ENCODE measurements at regions not wholly inside any gene's neighbourhood (a gene's known extent, or its start where the extent isn't known, plus 50 kb on each side); places are given as distances from the start of the nearest gene placed in this dataset.

DNA sequence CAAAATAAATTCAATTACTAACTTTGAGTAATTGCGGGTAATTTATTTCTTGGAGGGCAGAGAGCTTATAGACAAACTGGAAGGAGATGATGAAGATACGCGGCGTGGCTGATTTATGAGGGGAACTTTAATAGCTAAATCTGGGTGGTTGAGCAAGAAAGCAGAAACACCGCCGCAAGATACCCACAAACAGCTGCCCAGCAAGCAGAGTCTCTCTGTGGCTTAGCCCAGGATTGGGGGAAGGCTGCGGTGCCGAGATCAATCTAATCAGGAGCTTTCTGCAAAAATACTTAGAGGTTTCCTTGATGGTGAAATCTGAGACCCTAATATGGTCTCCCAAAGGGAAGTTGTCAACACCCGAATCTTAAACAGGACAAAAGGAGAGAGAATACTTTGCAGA is 94.9 kb upstream of the MGMT start:
- H3K36me3 ChIP-seq (ENCODE audit: control insufficient read depth, insufficient read depth, low read length), result no peaks in the 10 kb centered on the region
- no peak overlapping the region for H3K9ac ChIP-seq (ENCODE audit: low read length)
- H3K4me1 ChIP-seq (ENCODE audit: control insufficient read depth, insufficient read depth, low read length), result no peaks in the 10 kb centered on the region
- H3K27me3 ChIP-seq (ENCODE audit: control insufficient read depth, insufficient read depth, low read length), result no peaks in the 10 kb centered on the region
- no peak overlapping the region for H3K4me3 ChIP-seq (ENCODE audit: low read length)
- H3K27ac ChIP-seq (ENCODE audit: low read depth, low read length), result no peak overlapping the region

DNA sequence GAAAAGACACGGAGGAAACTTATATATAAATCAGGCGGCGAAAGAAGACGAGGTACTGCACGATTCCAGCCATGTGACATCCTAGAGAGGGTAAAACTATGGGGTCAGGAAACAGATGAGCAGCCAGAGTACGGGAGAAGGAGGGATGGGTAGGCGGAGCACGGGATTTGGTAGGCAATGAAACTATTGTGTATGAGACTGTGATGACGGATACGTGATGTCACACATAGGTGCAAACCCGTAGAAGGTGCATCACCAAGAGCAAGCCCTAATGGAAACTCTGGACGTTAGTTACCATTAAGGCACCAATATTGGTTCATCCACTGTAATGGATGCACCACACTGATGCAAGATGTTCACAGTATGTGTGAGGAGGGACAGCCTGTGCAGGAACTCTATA is 93.8 kb upstream of the MGMT start:
- Histone ChIP-seq H3K4me1 (ENCODE audit: control insufficient read depth, insufficient read depth, low read length) (no peaks in the 10 kb centered on the region), H3K27ac (ENCODE audit: low read depth, low read length) (no peak overlapping the region), H3K4me3 (ENCODE audit: low read length) (no peak overlapping the region)

DNA sequence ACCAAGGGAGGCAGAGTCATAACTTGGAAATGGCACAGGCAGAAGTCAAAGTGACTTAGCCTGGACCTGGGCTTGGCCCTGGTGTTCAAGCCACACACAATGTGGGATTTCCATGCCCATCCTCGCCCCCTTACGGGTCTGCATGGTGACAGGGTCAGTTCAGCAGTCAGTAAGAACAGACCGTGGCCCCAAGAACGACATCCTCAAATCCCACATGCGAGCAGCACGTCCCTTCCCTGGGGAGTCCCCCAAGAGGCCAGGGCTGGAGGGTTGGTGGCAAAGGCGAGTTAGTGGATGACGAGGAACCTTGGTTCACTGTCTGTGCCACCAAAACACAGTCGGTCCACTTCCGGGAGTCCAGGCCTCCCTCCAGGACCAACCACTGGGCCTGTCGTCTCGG is 93.3 kb upstream of the MGMT start:
- no peak overlapping the region for H3K9ac ChIP-seq (ENCODE audit: low read length)
- H3K27ac ChIP-seq (ENCODE audit: low read depth, low read length), result no peak overlapping the region
- H3K27me3 ChIP-seq (ENCODE audit: control insufficient read depth, insufficient read depth, low read length), result no peaks in the 10 kb centered on the region
- H3K4me1 ChIP-seq (ENCODE audit: control insufficient read depth, insufficient read depth, low read length), result no peaks in the 10 kb centered on the region
- no peak overlapping the region for H3K4me3 ChIP-seq (ENCODE audit: low read length)
- no peaks in the 10 kb centered on the region for H3K36me3 ChIP-seq (ENCODE audit: control insufficient read depth, insufficient read depth, low read length)

More for the DNA sequence above, 93.8 kb upstream of the MGMT start:
- Histone ChIP-seq H3K27me3 (ENCODE audit: control insufficient read depth, insufficient read depth, low read length) (no peaks in the 10 kb centered on the region), H3K9ac (ENCODE audit: low read length) (no peak overlapping the region), H3K36me3 (ENCODE audit: control insufficient read depth, insufficient read depth, low read length) (no peaks in the 10 kb centered on the region)

DNA sequence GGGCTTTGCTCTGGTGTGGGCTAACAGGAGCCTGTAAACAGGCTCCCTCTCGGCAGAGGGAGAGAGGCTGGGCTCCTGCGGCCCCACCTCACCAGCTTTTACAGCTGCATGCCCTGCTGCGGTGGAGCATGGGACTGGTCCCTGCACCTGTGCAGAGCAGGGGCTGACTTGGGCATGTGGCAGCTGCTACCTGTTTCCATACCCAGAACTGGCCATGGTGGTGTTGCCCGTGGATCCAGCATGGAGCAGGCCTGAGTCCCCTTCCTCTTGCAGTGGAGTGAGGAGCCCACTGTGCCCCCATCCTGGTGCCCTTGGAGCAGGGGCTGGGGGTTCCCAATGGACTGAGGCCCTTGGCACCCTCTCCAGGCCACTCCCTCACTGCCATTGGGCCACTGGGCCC is 91.9 kb upstream of the MGMT start:
- no peak overlapping the region for H3K4me3 ChIP-seq (ENCODE audit: low read length)
- no peak overlapping the region for H3K9ac ChIP-seq (ENCODE audit: low read length)
- H3K27ac ChIP-seq (ENCODE audit: low read depth, low read length), result no peak overlapping the region
- H3K4me1 ChIP-seq (ENCODE audit: control insufficient read depth, insufficient read depth, low read length), result no peaks in the 10 kb centered on the region
- H3K36me3 ChIP-seq (ENCODE audit: control insufficient read depth, insufficient read depth, low read length), result no peaks in the 10 kb centered on the region
- no peaks in the 10 kb centered on the region for H3K27me3 ChIP-seq (ENCODE audit: control insufficient read depth, insufficient read depth, low read length)

DNA sequence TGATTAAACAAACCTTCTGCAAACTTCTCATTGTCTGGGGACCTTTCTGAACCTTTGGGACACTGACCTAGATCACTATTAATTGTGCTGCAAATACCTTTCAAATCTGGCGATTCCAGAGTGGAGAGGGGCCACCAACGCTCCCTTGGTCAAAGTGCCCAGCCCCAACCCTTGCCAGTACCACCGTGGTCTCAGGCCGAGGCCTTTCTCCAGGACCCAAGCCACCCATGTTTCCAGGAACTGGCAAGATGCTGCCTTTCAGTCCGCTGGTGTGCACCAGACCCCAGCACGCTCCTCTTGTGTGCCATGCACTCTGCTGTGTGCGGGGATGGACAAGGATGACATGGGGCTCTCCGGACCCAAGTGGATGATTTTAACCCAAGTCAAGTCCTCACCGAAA is 91.1 kb upstream of the MGMT start:
- Histone ChIP-seq H3K4me1 (ENCODE audit: control insufficient read depth, insufficient read depth, low read length) (no peaks in the 10 kb centered on the region), H3K36me3 (ENCODE audit: control insufficient read depth, insufficient read depth, low read length) (no peaks in the 10 kb centered on the region), H3K27ac (ENCODE audit: low read depth, low read length) (no peak overlapping the region), H3K27me3 (ENCODE audit: control insufficient read depth, insufficient read depth, low read length) (no peaks in the 10 kb centered on the region), H3K9ac (ENCODE audit: low read length) (no peak overlapping the region), H3K4me3 (ENCODE audit: low read length) (no peak overlapping the region)

DNA sequence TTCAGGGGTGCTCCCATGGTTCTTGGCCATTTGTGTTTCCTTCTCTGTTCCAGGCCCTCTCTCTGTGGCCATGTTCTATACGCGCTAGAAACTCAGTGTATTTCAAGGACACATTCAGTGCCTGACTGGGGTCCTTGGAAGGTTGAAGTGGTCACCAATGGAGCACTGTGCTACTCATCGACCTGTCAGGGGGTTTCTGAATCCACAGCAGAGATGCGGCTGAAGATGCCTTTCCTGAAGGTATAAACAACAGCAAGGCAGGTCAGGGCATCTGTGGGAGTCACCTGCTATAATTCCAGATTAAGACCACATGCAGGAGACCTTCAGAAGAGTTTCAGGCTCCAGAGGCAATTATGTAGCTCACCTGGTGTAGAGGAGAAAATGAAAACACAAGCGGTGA is 86.8 kb upstream of the MGMT start:
- Histone ChIP-seq H3K4me1 (ENCODE audit: control insufficient read depth, insufficient read depth, low read length) (no peaks in the 10 kb centered on the region), H3K4me3 (ENCODE audit: low read length) (no peak overlapping the region), H3K27me3 (ENCODE audit: control insufficient read depth, insufficient read depth, low read length) (no peaks in the 10 kb centered on the region)

DNA sequence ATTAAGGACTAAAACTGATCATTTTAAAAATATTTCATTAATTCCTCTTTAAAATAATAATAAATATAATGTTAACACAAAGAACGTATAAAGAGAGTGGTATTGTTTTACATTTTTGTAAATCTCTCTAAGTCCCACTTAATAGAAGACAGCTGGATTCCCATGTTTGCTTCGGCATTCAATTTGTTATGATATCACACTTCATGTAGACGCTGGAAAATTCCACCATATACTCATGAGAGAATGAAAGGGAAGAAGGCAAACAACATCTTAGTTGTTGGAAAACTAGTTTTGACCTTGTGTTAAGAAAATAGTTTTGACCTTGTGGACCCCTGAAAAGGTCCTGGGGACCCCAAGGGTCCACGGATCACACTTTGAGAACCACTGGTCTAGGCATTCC is 85.3 kb upstream of the MGMT start:
- no peak overlapping the region for H3K9ac ChIP-seq (ENCODE audit: low read length)
- no peaks in the 10 kb centered on the region for H3K36me3 ChIP-seq (ENCODE audit: control insufficient read depth, insufficient read depth, low read length)
- H3K4me1 ChIP-seq (ENCODE audit: control insufficient read depth, insufficient read depth, low read length), result no peaks in the 10 kb centered on the region
- H3K27ac ChIP-seq (ENCODE audit: low read depth, low read length), result no peak overlapping the region
- no peak overlapping the region for H3K4me3 ChIP-seq (ENCODE audit: low read length)
- no peaks in the 10 kb centered on the region for H3K27me3 ChIP-seq (ENCODE audit: control insufficient read depth, insufficient read depth, low read length)

More for the DNA sequence above, 86.8 kb upstream of the MGMT start:
- H3K36me3 ChIP-seq (ENCODE audit: control insufficient read depth, insufficient read depth, low read length), result no peaks in the 10 kb centered on the region
- no peak overlapping the region for H3K27ac ChIP-seq (ENCODE audit: low read depth, low read length)
- H3K9ac ChIP-seq (ENCODE audit: low read length), result no peak overlapping the region

DNA sequence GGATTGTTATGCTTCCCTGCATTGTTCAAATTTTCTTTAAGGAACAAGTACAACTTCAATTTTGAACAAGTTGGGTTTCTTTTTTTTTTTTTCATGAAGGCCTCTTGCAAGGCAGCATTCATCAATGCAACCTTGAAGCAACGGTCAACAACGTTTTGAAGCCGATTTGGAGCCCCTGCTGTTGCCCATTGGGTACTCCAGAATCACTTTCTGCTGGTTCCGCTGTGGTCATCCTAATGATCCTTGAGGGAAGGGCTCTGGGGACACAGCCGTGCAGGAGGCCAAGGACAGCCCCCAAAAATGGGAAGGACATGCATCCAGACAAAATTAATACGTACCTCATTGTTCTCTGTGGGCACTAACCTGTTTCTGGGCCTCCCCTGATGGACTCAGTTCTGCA is 84.6 kb upstream of the MGMT start:
- H3K27me3 ChIP-seq (ENCODE audit: control insufficient read depth, insufficient read depth, low read length), result no peaks in the 10 kb centered on the region
- H3K4me1 ChIP-seq (ENCODE audit: control insufficient read depth, insufficient read depth, low read length), result no peaks in the 10 kb centered on the region
- H3K27ac ChIP-seq (ENCODE audit: low read depth, low read length), result no peak overlapping the region

DNA sequence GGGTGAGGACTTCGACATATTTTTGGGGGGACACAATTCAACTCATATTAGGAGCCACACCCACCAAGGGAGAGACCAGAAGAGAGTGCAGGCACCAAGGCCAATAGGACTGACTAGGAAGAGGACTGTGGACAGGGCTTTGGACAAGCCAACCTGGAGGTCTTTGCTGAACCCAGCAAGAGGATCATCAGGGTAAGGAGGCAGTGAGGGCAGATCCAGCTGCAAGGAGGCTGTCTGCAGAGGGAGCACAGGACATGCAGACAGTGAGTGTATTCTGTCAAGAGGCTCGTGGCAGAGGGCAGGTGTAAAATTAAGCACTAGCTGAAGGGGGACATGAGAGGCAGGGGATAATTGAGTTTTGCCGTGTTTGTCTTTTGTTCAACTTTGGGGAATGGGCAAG is 83.4 kb upstream of the MGMT start:
- H3K36me3 ChIP-seq (ENCODE audit: control insufficient read depth, insufficient read depth, low read length), result no peaks in the 10 kb centered on the region
- no peak overlapping the region for H3K27ac ChIP-seq (ENCODE audit: low read depth, low read length)
- H3K4me1 ChIP-seq (ENCODE audit: control insufficient read depth, insufficient read depth, low read length), result no peaks in the 10 kb centered on the region
- H3K27me3 ChIP-seq (ENCODE audit: control insufficient read depth, insufficient read depth, low read length), result no peaks in the 10 kb centered on the region
- no peak overlapping the region for H3K9ac ChIP-seq (ENCODE audit: low read length)
- no peak overlapping the region for H3K4me3 ChIP-seq (ENCODE audit: low read length)

More for the DNA sequence above, 84.6 kb upstream of the MGMT start:
- Histone ChIP-seq H3K4me3 (ENCODE audit: low read length) (no peak overlapping the region), H3K36me3 (ENCODE audit: control insufficient read depth, insufficient read depth, low read length) (no peaks in the 10 kb centered on the region), H3K9ac (ENCODE audit: low read length) (no peak overlapping the region)

DNA sequence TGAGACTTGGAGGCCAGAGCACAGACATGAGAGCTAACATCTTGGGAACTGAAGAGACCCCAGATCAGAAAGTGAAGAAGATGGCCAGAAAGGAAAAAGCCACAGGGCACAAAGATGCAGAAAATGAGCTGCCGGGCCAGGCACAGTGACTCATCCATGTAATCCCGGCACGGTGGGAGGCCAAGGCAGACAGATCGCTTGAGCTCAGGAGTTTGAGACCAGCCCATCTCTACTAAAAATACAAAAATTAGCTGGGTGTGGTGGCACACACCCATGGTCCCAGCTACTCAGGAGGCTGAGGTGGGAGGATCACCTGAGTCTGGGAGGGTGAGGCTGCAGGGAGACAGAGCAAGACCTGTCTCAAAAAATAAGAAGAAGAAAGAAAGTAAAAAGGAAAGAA is 81.4 kb upstream of the MGMT start:
- H3K36me3 ChIP-seq (ENCODE audit: control insufficient read depth, insufficient read depth, low read length), result no peaks in the 10 kb centered on the region
- H3K4me1 ChIP-seq (ENCODE audit: control insufficient read depth, insufficient read depth, low read length), result no peaks in the 10 kb centered on the region
- no peak overlapping the region for H3K27ac ChIP-seq (ENCODE audit: low read depth, low read length)
- H3K4me3 ChIP-seq (ENCODE audit: low read length), result no peak overlapping the region
- H3K9ac ChIP-seq (ENCODE audit: low read length), result no peak overlapping the region
- no peaks in the 10 kb centered on the region for H3K27me3 ChIP-seq (ENCODE audit: control insufficient read depth, insufficient read depth, low read length)

DNA sequence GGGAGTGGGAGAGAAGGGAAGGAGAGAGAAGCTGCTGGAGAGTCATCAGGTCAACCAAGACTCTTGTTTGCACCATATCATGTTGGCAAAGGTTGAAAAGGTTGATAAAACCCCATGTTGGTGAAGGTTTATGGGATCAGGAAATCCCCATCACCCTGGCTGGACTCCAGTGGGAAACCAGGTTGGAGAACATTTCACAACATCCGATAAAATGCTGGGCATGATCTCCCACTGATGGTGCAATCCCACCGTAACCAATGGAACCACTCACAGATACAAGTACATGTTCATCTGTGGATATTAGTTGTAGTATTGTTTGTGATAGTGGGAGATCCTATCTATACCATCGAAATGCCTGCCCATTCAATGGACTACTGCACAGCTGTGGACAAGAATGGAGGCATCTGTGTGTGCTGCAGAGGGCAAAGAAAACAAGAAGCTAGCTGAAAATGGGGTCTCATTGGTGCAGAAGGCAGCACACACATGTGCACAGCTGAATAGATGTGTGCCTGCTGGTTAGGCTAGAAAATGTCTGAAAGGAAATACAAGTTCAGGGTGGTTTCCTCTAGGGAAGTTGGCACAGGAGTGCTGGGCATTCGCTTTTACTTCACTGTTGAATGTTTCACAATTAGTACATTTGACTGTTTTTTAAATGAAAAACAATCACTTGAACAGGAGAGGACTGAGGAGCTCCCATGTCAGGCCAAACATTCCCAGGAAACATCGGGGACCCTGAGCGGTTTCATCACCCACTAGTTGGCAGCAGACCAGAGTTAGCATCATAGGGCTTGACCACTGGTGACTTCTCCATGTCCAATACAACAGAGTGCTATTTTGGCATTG is 80.4 kb upstream of the MGMT start:
- H3K4me3 ChIP-seq (ENCODE audit: low read length), result no peak overlapping the region
- H3K27ac ChIP-seq (ENCODE audit: low read depth, low read length), result no peak overlapping the region
- no peaks in the 10 kb centered on the region for H3K4me1 ChIP-seq (ENCODE audit: control insufficient read depth, insufficient read depth, low read length)
- H3K27me3 ChIP-seq (ENCODE audit: control insufficient read depth, insufficient read depth, low read length), result no peaks in the 10 kb centered on the region
- no peak overlapping the region for H3K9ac ChIP-seq (ENCODE audit: low read length)
- H3K36me3 ChIP-seq (ENCODE audit: control insufficient read depth, insufficient read depth, low read length), result no peaks in the 10 kb centered on the region

DNA sequence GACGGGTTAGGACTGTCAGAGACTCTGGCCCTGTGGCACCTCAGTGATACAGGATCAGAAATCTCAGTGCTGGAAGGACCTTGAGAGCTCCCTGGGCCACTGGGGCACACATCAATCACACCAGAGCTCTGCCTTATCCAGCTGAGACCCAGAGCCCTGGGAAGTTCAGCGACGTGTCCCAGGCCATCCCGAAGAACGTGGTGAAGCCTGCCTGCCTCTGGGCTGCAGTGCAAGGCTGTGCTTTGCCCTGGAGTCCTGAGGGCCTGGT is 79.8 kb upstream of the MGMT start:
- no peak overlapping the region for H3K9ac ChIP-seq (ENCODE audit: low read length)
- H3K36me3 ChIP-seq (ENCODE audit: control insufficient read depth, insufficient read depth, low read length), result no peaks in the 10 kb centered on the region
- H3K27me3 ChIP-seq (ENCODE audit: control insufficient read depth, insufficient read depth, low read length), result no peaks in the 10 kb centered on the region
- no peak overlapping the region for H3K27ac ChIP-seq (ENCODE audit: low read depth, low read length)
- no peak overlapping the region for H3K4me3 ChIP-seq (ENCODE audit: low read length)
- H3K4me1 ChIP-seq (ENCODE audit: control insufficient read depth, insufficient read depth, low read length), result no peaks in the 10 kb centered on the region

DNA sequence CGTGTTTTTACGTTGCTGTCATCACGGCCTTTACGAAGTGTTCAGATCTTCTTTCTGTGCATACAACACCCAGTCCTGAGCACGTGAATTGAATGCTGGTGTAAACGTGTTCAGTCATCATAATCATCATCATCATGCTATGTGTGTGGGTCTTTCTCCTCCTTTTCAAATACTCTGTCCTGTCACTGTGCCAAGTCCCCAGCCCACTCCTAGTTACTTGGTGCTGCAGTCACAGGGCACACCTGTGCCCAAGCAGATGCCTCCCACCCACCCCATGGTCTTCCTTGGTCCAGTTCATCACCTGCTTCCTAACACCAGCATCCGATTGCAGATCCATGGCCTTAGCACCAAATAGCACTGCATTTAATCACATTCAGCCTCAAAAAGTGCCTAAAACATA is 78.6 kb upstream of the MGMT start:
- H3K36me3 ChIP-seq (ENCODE audit: control insufficient read depth, insufficient read depth, low read length), result no peaks in the 10 kb centered on the region

More for the DNA sequence above, 78.6 kb upstream of the MGMT start:
- no peak overlapping the region for H3K27ac ChIP-seq (ENCODE audit: low read depth, low read length)
- no peaks in the 10 kb centered on the region for H3K27me3 ChIP-seq (ENCODE audit: control insufficient read depth, insufficient read depth, low read length)
- no peak overlapping the region for H3K9ac ChIP-seq (ENCODE audit: low read length)
- H3K4me3 ChIP-seq (ENCODE audit: low read length), result no peak overlapping the region
- H3K4me1 ChIP-seq (ENCODE audit: control insufficient read depth, insufficient read depth, low read length), result no peaks in the 10 kb centered on the region
